Fibroblast of lung (primary cell): ENCODE measurements at regions not wholly inside any gene's neighbourhood (a gene's known extent, or its start where the extent isn't known, plus 50 kb on each side); places are given as distances from the start of the nearest gene placed in this dataset.
A peak's percentile ranks its signal among the peaks of the same experiment; 100 is the strongest.

ENCODE experiments used
- DNase-seq, 2 donors: peaks; one replicate each; pipeline versions ENCODE4 v3.0.0 to v3.0.0-alpha.2; 2010; ENCODE audit warnings: low read depth in 2 of 2
- H2AFZ ChIP-seq: 2 replicates; pipeline ENCODE4 v1.5.1; 2012; ENCODE audit warnings: low read length, control low read depth, inconsistent platforms
- H3K27ac ChIP-seq: 2 replicates; pipeline ENCODE4 v1.5.1; 2011; ENCODE audit warnings: low read length, control low read depth; ENCODE audit not compliant: insufficient read depth
- H3K27me3 ChIP-seq: 2 replicates; pipeline ENCODE4 v1.5.1; 2011; ENCODE audit warnings: mild to moderate bottlenecking, low read length; ENCODE audit not compliant: control insufficient read depth, insufficient read depth
- H3K36me3 ChIP-seq: 2 replicates; pipeline ENCODE4 v1.5.1; 2011; ENCODE audit warnings: low read length; ENCODE audit not compliant: control insufficient read depth, insufficient read depth
- H3K4me1 ChIP-seq: 2 replicates; pipeline ENCODE4 v1.5.1; 2011; ENCODE audit warnings: low read length; ENCODE audit not compliant: control insufficient read depth, insufficient read depth; ENCODE audit errors: extremely low read depth
- H3K4me2 ChIP-seq: 2 replicates; pipeline ENCODE4 v1.5.1; 2011; ENCODE audit warnings: low read length, control low read depth; ENCODE audit not compliant: insufficient read depth; ENCODE audit errors: extremely low read depth
- H3K4me3 ChIP-seq, 4 experiments: fragments of 200-600 bp in 1 of 4; sonication (generic) in 1 of 4; replicated peaks in 1 of 4; 2 replicates each; pipeline ENCODE4 v1.5.1; 2011 to 2016; ENCODE audit warnings: low read length in 4 of 4, low read depth in 3 of 4, mild to moderate bottlenecking in 3 of 4, control low read depth in 2 of 4, inconsistent platforms in 1 of 4, mixed read lengths in 1 of 4; ENCODE audit not compliant: insufficient read depth in 1 of 4; ENCODE audit errors: control extremely low read depth in 1 of 4
- H3K79me2 ChIP-seq: 2 replicates; pipeline ENCODE4 v1.5.1; 2012; ENCODE audit warnings: mild to moderate bottlenecking, low read length, inconsistent platforms; ENCODE audit not compliant: control insufficient read depth, insufficient read depth
- H3K9ac ChIP-seq: 2 replicates; pipeline ENCODE4 v1.5.1; 2011; ENCODE audit warnings: mild to moderate bottlenecking, low read length, control low read depth; ENCODE audit not compliant: insufficient read depth
- H3K9me3 ChIP-seq: 2 replicates; pipeline ENCODE4 v1.5.1; 2012; ENCODE audit warnings: low read depth, low read length; ENCODE audit not compliant: control insufficient read depth, insufficient read depth
- H4K20me1 ChIP-seq: 2 replicates; pipeline ENCODE4 v1.5.1; 2011; ENCODE audit warnings: low read length; ENCODE audit not compliant: control insufficient read depth, insufficient read depth; ENCODE audit errors: extremely low read depth
- EZH2 ChIP-seq: IDR thresholded peaks from 2 replicates; pipeline ENCODE4 v1.5.1; 2012; ENCODE audit warnings: low read length, control low read depth, mild to moderate bottlenecking; ENCODE audit errors: missing control alignments
- TF ChIP-seq, protein P1 (sequence below), 2 donors: IDR thresholded peaks in 1 of 2; conservative IDR thresholded peaks in 1 of 2; 1 replicate in 1 of 2; 2 replicates in 1 of 2; pipeline ENCODE4 v1.5.1; 2011 to 2012; ENCODE audit warnings: low read length in 2 of 2, control low read depth in 1 of 2, inconsistent platforms in 1 of 2, low read depth in 1 of 2, mild to moderate bottlenecking in 1 of 2

DNA sequence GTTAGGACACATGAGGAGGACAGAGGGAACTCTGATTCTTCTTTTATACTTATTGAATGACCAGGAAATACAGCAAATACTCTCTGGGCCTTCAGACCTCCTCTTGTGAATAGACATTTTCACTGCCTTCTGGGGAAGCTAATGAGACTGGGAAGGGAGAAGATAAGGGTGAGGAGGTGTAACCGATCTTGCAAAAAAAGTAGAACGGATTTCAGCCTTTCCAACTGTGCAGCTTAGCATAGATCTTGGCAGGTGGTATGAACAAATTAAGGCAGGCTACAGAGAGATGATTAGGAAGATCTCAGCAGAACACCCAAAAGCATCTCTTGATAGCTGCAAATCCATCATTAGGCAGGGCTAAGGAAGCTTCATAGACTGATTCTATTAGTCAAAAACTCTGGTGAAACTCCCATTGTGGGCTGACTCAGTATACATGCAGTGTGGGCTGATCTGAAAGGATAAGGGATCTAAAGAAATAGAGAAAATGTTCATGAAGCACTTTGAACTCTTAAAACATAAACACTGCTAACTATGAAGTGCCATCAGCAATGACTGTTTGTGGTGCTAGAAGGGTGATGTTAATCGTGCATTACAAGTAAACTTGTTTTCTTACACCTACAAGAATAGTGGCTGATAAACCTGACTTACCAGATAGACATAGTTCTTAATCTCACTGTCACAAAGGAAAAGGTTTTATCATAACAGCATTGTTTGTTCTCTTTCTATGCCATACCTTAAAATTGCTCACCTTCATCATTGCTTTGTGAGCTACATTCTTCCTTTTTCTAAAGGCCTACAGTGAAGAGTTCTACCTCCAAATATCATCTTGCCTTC lies 85.5 kb upstream of the PALMD start:
- peaks cover 12% of the 10 kb centered on the region for H3K4me1 ChIP-seq
- H3K4me2 ChIP-seq = no peak overlapping the region
- TF ChIP-seq, protein P1, sequence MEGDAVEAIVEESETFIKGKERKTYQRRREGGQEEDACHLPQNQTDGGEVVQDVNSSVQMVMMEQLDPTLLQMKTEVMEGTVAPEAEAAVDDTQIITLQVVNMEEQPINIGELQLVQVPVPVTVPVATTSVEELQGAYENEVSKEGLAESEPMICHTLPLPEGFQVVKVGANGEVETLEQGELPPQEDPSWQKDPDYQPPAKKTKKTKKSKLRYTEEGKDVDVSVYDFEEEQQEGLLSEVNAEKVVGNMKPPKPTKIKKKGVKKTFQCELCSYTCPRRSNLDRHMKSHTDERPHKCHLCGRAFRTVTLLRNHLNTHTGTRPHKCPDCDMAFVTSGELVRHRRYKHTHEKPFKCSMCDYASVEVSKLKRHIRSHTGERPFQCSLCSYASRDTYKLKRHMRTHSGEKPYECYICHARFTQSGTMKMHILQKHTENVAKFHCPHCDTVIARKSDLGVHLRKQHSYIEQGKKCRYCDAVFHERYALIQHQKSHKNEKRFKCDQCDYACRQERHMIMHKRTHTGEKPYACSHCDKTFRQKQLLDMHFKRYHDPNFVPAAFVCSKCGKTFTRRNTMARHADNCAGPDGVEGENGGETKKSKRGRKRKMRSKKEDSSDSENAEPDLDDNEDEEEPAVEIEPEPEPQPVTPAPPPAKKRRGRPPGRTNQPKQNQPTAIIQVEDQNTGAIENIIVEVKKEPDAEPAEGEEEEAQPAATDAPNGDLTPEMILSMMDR (conservative IDR thresholded peaks at IDR 0.05 in 1 of 2, IDR thresholded peaks at IDR 0.05 in 1 of 2; ENCODE audit: low read depth in 1 of 2, low read length in 2 of 2) = no peak
- TF ChIP-seq EZH2 = no peak

GRCh38 chr1:99561952-99562351 lies 84.0 kb upstream of the PALMD start:
- no peak overlapping the region for H3K9ac ChIP-seq
- no peaks in the 10 kb centered on the region for H3K36me3 ChIP-seq
- no peak overlapping the region for H3K4me2 ChIP-seq
- DNase-seq = no peak
- no peaks in the 10 kb centered on the region for H3K9me3 ChIP-seq
- TF ChIP-seq EZH2 = no peak
- TF ChIP-seq, protein P1 (conservative IDR thresholded peaks at IDR 0.05 in 1 of 2, IDR thresholded peaks at IDR 0.05 in 1 of 2; ENCODE audit: low read depth in 1 of 2, low read length in 2 of 2) = no peak
- H3K79me2 ChIP-seq = no peaks in the 10 kb centered on the region
- H3K4me1 ChIP-seq = peaks cover 12% of the 10 kb centered on the region
- H3K27me3 ChIP-seq = no peaks in the 10 kb centered on the region
- H2AFZ ChIP-seq = no peak overlapping the region
- H4K20me1 ChIP-seq = no peaks in the 10 kb centered on the region
- no peak overlapping the region for H3K27ac ChIP-seq
- H3K4me3 ChIP-seq = no peak overlapping the region

More for the DNA sequence above, 85.5 kb upstream of the PALMD start:
- Histone ChIP-seq H3K79me2 (no peaks in the 10 kb centered on the region), H2AFZ (no peak overlapping the region), H3K36me3 (no peaks in the 10 kb centered on the region), H4K20me1 (no peaks in the 10 kb centered on the region), H3K9me3 (no peaks in the 10 kb centered on the region), H3K9ac (no peak overlapping the region), H3K4me3 (no peak overlapping the region), H3K27ac (no peak overlapping the region), H3K27me3 (no peaks in the 10 kb centered on the region)
- DNase-seq = no peak

GRCh38 chr1:99565606-99566289 lies 80.2 kb upstream of the PALMD start:
- Histone ChIP-seq H3K4me3 (no peak overlapping the region), H3K4me1 (peaks cover 2% of the 10 kb centered on the region), H4K20me1 (no peaks in the 10 kb centered on the region), H3K4me2 (peak overlapping the region; percentile 15), H3K9ac (no peak overlapping the region), H3K79me2 (no peaks in the 10 kb centered on the region), H3K9me3 (no peaks in the 10 kb centered on the region), H3K27me3 (no peaks in the 10 kb centered on the region), H3K27ac (no peak overlapping the region), H2AFZ (no peak overlapping the region), H3K36me3 (no peaks in the 10 kb centered on the region)
- peak in 1 of 2 donors; percentile 28 for DNase-seq
- TF ChIP-seq, protein P1 (conservative IDR thresholded peaks at IDR 0.05 in 1 of 2, IDR thresholded peaks at IDR 0.05 in 1 of 2; ENCODE audit: low read depth in 1 of 2, low read length in 2 of 2) = no peak
- TF ChIP-seq EZH2 = no peak
